ENCODE measurements at regions not wholly inside any gene's neighbourhood (a gene's known extent, or its start where the extent isn't known, plus 50 kb on each side); places are given as distances from the start of the nearest gene placed in this dataset.

DNA sequence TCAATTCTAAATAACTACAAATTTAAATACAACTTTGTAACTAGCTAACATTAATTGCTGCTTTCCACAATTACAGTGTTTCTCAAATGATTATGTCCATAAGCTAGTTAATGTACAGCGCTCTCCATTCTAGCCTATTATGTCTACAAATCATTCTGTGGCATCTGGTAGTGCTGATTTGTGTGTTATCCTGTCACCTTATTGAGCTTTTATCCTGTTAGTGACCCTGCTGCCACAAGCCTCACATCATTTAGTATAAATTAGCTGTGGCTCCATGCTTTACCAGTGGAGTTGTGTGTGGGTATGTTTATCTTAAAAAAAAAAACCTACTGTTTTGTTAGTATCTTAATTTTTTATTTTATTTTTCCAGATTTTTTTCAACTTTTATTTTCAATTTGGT, 112.6 kb upstream of the PJA2 start:
- TF ChIP-seq CTCF (IDR thresholded peaks at IDR 0.05), result no peak

GRCh38 chr5:109519416-109519815, 109.6 kb upstream of the PJA2 start:
- TF ChIP-seq CTCF (IDR thresholded peaks at IDR 0.05), result no peak

DNA sequence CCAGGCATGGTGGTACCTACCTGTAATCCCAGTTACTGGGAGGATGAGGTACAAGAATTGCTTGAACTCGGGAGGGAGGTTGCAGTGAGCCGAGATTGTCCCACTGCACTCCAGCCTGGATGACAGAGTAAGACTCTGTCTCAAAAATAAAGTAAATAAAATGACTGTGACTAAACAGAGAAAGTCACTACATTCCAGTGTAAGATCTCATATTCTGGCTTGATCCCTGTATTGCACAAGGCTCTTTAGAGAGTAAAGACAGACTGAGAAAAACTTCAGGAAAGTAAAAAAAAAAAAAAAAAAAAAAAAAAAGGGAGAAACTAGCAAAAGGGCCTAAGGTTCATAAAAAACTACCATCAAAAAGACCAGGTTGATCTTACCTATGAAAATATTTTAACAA, 106.6 kb upstream of the PJA2 start:
- no peak for TF ChIP-seq CTCF (IDR thresholded peaks at IDR 0.05)

GRCh38 chr5:109511980-109512734, 102.4 kb upstream of the PJA2 start:
- no peak for TF ChIP-seq CTCF (IDR thresholded peaks at IDR 0.05)

DNA sequence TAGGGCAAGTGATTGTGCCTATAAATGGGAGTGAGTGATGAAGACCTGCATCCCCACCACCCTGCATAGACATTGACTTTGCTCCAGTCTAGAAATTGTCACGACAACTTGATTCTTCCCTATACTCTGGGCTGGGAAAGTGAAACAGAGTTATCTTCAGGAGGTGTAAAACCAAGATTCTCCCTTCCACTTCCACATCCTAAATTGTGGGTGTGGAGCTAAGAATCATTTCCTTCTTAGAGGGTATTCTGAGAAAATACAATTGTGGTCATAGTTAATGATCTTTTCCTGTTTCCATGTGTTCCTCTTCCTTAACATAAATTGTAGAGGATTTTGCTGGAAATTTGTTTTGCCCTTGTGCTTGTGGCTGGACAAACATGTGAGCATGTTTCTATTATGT, 96.8 kb upstream of the PJA2 start:
- TF ChIP-seq CTCF (IDR thresholded peaks at IDR 0.05), result no peak

- TF ChIP-seq CTCF (IDR thresholded peaks at IDR 0.05), result no peak
These were observed 86.3 kb upstream of the PJA2 start for GRCh38 chr5:109496112-109496511.

- TF ChIP-seq CTCF (IDR thresholded peaks at IDR 0.05), result no peak
These were observed 78.1 kb upstream of the PJA2 start for GRCh38 chr5:109487753-109488420.

Data from LNCAP (cell line).